HG03025 (cell line): ENCODE measurements at regions not wholly inside any gene's neighbourhood (a gene's known extent, or its start where the extent isn't known, plus 50 kb on each side); places are given as distances from the start of the nearest gene placed in this dataset.
"Not testable (repeated sequence)": the region's sequence is repeated elsewhere in the genome, so short reads cannot be mapped to it uniquely, and the experiment has no call there.

Experiments used
- ATAC-seq: cut with Tn5 transposase; IDR thresholded peaks from one replicate; pipeline ENCODE4 v1.9.1; 2021; ENCODE audit warnings: mild to moderate bottlenecking, moderate library complexity; ENCODE audit not compliant: unreplicated experiment, low FRiP score

DNA sequence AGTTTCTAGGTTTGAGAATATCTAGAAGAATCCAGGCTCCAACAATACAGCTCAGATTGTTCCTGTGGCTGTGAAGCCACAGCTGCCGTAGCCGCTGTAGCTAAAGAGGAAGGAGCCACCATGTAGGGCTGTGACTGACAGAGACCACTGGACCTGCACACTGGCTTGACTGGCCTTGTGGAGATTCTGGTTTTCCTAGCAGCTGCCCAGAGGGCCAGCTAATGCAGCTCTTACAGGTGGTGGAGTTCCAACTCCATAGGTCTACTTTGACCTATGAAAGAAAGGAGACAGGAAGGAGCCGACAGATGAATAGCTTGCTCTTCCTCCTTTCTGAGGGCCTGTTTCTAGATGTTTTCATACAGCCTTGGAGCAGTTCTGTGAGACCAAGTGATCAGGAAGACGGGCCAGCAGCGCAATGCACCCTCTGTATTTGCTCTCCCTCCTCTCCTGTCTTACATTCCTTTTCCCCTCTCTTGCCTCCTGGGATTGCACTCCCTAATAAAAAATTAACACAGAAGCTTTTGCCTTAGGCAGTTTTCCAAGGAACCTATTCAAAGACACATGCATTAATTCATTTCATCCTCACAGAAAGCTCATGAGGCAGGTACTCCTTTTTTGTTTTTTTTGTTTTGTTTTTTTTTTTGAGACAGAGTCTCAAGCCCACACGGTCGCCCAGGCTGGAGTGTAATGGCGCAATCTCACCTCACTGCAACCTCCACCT is 51.8 kb upstream of the MYB start:
- ATAC-seq: peak; percentile 57

DNA sequence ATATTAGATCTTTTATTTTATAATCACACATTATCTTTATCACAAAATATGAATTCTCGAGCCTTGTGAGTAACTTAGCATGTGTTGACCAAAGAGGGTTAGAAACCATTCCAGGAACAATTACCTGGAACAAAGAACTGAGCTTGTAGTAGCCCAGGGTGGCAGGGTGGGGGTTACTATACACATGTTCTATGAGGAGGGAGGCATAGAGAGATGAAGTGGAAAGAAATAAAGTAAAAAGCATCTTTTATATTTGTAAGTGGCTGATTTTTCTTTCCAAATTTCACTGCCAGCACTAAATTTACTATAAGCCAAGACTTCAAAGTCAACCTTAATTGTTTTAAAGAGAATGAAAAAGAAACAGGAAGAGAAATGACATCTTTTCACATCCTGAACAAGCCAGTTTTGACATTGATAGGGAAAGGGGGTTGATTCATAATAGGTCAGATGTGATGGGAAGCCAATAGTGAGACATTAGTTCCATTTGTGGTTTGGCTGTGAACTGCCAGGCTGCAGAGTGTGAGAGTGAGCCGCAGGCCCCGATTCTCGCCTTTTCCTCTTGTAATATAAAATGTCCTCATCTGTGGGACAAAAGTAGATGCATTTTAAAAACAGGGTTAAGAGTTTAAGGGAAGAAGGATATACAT is 52.7 kb upstream of the MYB start:
- peak; percentile 71 for ATAC-seq

DNA sequence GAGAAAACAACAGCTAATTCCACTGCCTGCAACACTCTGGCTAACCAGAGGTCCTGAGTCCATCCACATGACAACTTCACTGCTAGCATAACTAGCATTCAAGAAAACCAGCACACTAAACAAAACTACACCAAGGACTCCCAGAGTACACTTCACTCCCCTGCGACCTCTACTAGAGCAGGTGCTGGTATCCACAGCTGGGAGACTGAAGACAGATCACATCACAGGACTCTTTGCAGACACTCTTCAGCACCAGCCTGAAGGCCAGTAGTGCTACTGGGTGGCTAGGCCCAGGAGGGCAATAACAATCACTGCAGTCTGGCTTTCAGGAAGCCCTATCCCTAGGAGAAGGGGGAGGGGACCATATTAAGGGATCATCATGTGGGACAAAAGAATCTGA is 54.4 kb upstream of the MYB start:
- ATAC-seq: no peak

DNA sequence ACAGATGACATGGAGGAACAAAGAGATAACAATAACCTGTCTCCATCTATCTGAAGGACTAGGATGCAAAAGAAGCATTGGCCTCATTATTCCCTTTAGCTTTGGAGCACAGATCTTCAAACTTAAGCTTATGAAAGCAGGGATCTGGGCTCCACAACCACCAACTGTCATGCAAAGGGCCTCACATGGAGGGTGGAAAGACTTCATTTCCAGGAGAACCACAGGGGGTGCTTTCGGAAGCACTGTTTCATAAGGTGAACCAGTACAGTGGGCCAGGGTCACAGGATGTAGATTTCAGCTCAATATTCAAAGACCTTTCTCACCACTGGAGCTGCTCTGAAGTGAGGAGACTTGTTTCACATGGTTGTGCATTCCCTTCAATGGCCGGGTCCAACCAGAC is 55.1 kb upstream of the MYB start:
- ATAC-seq: no peak

DNA sequence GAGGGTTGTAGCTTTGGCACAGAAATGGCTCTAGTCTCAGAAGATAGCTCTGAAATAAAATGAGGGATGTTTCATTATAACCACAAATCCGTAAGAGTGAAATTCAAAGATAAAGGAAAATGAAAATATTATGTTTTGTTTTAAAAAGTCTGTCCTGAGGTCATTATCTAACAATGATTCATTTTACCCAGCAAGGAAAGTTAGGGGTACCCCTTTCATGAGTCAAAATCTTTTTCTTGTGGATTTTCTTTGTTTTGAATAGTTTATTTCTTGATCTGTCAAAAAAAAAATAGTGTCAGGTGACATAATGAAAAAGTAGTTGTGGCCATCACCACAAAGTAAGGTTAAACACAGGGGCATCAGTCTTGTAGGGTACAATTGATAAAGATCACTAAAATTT is 59.7 kb upstream of the MYB start:
- no peak for ATAC-seq

DNA sequence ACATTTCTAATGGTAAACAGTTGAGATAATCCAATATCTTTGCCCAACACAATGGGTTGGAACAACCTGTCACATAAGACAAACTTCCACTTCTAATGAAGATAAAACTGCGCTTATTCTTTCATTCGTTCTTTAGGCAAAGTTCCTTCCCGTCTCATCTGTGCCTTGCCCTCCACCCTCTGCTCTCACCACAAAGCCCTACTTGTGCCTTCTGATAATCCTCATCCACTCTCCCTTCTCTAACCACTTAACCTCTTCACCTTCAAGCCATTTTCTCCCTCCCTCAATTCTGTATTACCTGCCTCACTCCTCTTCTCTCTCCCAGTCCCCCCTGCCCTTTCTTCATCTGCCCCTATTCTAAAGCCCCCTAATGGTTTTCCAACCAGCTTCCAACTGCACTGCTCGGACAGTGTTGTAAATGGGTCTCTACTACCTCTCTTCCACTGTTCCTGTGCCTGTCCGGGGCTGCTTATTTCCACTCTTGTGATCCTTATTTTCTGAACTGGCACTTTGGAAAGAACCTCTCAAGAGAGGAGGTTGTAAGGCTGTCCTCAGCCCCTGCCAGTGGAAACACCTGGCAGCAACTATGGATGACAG is 62.9 kb upstream of the MYB start:
- ATAC-seq: no peak

DNA sequence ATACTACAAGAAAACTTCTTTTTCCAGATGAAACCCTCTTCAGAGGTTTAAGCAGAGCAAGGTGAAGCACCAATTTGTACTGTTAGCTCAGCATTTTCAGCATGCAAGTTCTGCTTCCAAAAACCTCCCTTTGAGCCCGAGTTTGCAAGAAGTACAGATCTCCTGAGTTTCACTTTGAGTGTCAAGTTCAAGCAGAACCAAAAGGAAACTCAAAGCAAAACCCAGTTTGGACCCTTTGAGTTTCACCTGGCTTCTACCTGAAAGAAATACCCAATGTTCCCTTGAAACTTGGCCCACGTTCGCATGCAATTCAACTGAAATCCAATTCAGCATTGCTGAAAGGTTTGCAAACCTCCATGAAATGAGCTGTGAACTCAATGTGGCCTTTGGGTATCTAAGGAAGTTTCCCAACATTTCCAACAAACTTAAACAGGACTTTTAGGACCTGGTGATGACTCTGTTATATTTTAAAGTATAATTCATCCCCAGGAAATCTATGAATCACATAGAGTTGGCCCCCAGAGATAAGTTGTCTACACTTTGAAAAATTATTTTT is 62.9 kb upstream of the HBS1L start:
- ATAC-seq: no peak

DNA sequence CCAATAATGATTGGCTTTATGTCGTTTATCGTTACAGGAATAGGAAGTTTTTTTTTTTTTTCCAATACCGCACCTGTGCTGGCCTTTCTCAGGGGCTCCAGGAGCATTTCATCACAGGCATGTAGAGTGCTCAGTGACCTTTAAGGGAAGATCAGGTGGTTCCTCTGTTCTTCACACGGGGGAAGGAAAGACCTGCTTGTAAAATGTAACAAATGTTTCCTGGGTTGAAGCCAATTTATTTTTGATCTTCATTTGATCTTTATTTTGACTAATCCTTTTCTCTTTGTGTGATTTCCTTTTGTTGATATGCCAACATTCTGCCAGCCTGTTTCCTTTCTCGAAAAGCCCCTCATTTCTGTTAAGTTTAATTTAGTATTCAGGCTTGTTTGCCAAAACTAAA is 61.9 kb upstream of the HBS1L start:
- no peak for ATAC-seq

DNA sequence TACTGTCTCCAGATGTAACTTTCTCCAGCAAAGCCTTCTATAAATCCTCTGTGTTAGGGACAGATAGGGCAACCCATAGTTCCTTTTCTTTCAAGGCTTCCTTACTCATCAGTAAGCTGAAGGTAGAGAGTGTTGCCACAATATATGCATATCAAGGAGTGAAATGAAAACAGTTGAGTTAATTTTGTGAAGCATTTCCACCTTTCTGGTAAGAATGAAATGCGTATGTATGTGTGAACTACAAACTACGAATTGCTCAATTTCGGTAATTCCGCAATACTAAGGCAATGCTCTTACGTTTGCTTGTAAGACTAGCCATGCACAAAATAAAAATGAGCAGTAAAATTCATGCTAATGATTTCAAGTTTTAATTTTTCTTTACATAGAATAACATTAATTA is 61.2 kb upstream of the HBS1L start:
- ATAC-seq: no peak

DNA sequence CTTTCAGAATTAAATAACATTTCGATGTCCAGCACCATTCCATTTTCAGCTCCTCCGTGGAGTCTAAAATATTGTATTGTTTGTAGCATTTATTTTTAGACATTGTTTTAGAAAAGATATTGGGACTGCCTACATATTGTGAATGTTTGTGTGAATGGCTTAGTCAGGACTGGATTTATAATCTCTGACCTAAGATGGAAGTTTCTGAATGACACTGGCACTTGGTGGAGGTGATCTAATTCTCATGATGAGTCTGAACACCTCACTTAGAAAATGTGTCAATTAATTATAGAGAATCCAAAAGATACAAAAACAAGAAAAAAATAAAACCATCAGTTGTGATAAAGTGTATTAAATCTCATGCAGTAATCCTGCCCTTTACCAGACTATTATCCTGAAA is 60.8 kb upstream of the HBS1L start:
- ATAC-seq: no peak

DNA sequence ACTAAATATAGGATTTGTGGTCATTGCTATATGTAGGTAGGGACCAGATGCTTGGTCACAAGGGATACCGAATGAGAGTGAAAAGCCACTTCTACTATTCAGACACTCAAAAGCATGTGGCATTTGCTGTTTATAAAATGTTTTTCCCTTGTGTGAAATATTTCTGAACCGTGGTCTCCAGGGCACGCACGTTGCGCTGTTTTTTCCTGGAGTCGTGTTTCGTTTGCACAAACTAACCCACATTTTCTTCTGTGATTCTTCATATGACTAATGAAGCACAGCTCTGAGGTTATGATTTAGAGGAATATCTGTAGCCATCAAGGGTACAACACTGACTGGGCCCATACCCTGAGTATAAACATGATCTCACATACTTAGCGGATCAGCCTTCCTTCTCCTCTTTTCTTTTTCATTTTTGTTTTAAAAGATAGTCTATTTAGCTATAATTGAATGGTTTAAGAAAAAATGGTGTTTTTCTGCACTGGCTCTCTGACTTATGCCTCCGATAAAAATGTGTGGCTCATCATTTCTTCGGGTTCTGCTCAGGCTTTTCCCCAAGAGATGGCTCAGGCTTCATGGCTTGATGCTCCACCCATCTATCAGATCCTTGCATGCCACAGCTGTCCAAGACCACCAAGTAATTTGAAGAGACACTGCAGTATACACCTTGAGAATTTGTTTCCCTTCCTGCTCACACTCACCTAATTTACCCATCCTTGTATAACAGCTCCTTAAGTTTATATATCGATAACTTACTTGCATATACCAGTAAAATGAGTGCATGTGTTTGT is 59.9 kb upstream of the HBS1L start:
- ATAC-seq: peak; percentile 58

DNA sequence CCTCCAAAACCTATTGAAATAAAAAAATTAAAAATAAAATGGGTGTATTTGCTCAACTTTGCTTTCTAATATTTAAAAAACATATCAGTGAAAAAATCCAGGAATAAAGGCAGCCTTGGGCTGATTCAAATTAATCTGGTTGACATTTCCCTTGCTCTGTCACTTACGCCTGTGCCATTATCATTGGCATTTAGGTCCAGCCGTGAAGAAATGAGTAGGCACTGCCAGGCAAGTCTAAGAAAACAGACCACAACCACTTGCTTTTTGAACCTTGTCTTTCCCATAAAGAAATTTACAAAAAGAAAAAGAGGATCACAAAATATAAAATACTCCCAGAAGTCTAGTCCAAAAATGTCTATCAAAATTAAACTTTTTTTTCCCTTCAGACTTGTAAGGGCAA is 59.2 kb upstream of the HBS1L start:
- no peak for ATAC-seq

DNA sequence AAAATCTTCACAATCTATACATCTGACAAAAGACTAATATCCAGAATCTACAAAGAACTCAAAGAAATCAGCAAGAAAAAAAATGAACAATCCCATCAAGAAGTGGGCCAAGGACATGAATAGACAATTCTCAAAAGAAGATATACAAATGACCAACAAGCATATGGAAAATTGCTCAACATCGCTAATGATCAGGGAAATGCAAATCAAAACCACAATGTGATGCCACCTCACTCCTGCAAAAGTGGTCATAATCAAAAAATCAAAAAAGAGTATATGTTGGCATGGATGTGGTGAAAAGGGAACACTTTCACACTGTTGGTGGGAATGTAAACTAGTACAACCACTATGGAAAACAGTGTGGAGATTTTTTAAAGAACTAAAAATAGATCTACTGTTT is 58.3 kb upstream of the HBS1L start:
- ATAC-seq: not testable (repeated sequence)

DNA sequence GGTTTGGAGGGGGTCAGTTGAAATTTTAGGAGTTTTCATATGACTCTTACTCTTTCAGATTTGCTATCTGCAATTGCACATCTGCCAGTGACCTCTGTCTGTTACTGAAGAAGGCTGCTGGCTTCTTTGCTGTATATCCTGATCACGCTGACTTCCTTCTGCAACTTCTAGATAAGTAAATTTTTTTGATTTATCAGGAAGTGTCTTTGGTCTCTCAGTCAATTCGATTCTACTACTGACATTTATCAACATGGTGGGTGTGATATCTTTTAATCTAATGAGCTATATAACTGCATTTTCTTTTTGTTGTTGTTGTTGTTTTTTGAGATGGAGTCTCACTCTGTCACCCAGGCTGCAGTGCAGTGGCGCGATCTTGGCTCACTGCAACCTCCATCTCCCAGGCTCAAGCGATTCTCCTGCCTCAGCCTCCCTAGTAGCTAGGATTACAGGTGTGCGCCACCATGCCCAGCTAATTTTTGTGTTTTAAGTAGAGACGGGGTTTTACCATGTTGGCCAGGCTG is 55.7 kb upstream of the HBS1L start:
- not testable (repeated sequence) for ATAC-seq

DNA sequence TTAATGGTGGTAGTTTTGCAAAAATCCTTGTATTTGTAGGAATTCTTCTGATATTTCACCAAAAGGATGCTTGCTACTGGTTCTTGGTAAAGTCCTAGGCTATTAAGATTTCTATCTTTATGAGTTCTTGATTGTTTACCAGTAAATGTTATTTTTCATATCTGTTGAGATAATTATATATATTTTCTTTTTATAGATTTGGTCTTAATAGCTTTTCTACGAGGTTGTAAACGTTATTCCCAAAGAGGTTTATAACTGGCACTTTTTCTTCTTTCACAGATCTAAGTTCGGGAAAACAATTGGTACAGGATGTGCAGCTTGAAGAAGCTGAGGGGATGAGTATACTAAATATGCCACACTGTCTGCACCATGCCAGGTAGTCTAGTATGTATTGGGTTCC is 55.1 kb upstream of the HBS1L start:
- ATAC-seq: no peak

DNA sequence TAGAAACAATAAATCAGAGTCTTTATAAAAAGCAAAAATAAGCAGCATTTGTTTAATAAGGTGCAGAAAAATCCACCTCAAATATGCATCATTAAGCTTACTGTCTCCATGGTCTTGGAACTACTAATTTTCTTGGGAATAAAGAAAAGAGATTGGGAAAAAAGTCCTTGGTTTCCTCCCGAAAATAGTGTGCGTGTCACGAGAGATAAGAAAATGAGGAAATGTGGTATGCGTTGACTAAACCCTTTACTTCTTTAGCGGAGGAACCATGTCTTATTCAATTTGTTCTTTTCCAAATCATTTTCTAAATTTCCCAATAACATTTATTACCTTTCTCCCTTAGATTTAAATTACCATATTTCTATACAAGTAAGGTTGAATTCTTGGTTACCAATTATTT is 54.1 kb upstream of the HBS1L start:
- no peak for ATAC-seq

DNA sequence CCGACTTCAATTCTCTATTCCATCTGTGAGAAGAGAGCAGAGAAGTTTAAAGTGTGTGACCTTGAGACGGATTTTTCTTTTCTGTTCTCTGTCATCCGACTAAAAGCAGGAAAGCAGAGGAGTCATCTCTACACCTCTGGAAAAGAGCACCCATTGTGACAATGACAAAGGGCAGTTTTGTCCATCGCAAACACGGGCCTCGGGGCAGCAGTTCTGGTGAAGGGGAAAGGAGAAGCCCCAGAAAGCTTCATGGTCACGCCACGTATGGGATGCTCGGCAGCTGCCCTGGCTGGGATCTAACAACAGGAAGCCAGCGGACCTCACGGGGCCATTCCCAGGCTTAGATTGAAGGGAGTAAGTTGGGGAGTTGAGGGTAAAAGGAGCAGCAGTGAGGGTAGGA is 52.0 kb upstream of the HBS1L start:
- no peak for ATAC-seq

DNA sequence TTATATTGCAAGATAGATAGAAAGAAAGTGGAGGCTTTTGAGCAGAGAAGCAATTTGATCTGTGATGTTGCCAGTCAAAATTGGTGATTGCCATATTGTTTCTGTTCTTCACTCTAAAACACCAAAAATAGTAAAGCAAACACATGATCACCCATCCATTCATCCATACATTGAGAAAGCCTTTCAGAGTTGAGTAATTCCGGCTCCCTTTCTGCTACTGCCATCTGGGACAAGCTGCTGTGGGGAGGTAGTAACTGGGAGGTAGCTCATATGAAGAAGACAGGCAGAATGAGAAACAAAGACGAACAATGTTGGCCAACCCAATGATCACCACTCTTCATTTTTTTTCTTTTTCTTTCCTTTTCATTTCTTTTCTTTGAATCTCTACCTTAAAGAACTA is 51.1 kb upstream of the HBS1L start:
- ATAC-seq: no peak

DNA sequence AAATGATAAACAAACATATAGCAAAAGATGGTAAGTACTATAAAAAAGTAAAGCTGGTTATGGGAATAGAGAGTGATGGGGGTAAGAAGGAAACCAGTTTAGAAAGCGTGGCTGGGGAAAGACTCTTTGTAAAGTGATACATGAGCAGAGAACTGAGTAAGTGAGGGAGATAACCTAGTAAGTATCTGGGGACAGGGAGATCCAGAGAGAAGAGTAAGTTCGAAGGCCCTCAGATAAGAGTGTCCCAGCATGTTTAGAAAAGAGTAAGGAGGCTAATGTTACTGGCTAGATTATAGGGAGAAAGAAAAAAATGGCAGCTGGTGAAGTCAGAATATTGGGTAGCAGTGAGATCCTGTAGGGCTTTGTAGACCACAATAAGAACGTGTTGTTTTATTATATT is 50.7 kb upstream of the HBS1L start:
- ATAC-seq: no peak
